HG02870 (cell line): ENCODE measurements at regions not wholly inside any gene's neighbourhood (a gene's known extent, or its start where the extent isn't known, plus 50 kb on each side); places are given as distances from the start of the nearest gene placed in this dataset.
"Not testable (repeated sequence)": the region's sequence is repeated elsewhere in the genome, so short reads cannot be mapped to it uniquely, and the experiment has no call there.

ENCODE experiments used
- ATAC-seq: cut with Tn5 transposase; IDR thresholded peaks from one replicate; pipeline ENCODE4 v1.9.1; 2021; ENCODE audit warnings: mild to moderate bottlenecking, moderate library complexity; ENCODE audit not compliant: unreplicated experiment

GRCh38 chr6:67686225-67686624, 948.9 kb upstream of the ADGRB3 start:
- ATAC-seq, result not testable (repeated sequence)

- no peak for ATAC-seq
Observed at GRCh38 chr6:67683960-67684359, 951.1 kb upstream of the ADGRB3 start.

- ATAC-seq, result no peak
Observed at GRCh38 chr6:67680297-67680932, 954.7 kb upstream of the ADGRB3 start.

GRCh38 chr6:67679566-67680296, 955.4 kb upstream of the ADGRB3 start:
- ATAC-seq, result no peak

GRCh38 chr6:67676892-67677291, 958.2 kb upstream of the ADGRB3 start:
- ATAC-seq, result no peak

GRCh38 chr6:67667637-67668422, 967.3 kb upstream of the ADGRB3 start:
- no peak for ATAC-seq

DNA sequence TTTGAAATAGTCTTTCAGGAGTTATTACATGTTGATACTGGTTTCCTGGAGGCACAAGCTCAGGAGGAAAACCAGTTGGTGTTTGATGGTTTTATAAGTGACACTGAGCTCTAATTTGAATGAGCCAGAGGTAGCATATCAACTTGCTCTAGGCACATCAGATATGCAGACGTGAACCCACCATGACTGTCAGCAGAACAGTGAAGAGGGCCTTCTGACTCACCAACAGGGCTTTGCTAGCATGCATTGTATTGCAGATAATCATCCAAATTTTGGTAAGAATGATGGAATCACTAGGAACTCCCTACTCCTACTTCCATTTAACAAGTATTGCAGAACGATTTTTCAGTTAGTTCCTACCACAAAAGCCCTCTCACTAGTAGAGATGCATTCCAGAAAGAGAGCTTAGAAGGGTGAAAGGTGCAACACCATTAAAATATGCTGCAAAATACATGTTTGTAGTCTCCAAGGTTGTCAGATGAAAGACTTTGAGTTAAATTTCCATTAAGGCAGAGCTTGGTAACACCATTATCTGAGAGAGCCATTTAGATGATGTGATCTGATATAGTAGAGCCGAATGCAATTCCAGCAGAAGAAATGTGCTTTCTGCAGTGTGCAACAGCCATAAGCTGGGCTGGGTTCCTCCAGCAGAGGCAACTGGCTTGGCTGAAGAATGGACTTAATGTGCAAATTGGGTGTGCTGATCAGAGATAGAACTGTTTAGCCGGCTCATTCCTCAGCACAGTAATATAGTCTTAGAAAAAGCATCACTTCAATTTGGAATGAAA, 968.7 kb upstream of the ADGRB3 start:
- no peak for ATAC-seq

DNA sequence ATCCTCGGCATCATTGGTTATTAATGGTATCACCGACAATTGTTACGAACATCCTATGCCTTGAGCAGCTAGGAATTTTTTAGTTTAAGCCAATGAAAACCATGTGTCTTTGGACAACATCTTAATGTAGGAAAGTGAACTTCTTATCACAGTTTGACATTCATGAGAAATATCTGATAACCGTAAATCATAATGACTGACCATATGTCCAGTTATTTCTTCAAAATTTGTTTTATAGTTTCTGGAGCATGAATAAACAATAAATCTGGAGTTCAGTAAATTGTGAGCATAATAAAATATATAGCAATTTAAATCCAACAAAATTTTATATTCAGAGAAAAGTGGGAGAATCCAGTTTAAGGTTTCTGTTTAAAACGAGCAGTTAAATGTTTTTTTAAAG, 970.1 kb upstream of the ADGRB3 start:
- no peak for ATAC-seq

DNA sequence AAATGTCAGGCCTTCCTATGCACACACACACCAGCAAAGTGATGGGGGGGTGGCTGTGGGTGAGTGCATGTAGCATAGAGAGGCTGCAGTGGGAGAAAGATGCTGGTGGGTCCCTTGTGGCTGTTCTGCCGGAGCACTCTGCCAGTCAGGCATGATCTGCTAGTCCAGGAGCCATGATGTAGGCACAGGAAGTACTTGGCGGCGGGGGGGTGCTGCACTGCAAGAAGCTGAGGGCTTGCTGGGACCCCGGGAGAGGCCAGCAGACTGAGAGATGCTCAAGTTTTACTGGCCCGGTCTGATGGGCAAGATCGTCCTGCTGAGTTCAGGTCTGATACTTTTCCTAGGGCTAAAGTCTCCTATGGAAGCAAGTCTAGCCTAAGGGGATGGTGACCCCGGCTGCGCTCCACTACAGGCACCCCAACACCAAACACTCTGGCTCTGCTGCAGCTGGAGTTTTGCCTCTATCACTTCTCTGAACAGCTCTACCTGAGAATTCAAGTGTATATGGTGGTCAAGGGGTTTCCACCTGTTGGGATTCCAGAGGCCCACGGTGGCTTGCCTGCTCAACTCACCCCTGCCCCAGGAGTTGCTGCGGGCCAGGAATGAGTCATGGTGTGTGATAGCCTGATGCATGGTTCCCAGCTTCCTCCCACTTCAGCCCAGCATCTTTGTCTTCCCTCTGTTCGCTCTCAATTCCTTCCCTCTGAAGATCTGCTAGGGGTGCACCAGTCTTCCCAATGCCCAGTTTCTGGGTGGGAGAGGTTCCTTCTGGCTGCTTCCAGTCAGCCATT, 971.8 kb upstream of the ADGRB3 start:
- no peak for ATAC-seq

DNA sequence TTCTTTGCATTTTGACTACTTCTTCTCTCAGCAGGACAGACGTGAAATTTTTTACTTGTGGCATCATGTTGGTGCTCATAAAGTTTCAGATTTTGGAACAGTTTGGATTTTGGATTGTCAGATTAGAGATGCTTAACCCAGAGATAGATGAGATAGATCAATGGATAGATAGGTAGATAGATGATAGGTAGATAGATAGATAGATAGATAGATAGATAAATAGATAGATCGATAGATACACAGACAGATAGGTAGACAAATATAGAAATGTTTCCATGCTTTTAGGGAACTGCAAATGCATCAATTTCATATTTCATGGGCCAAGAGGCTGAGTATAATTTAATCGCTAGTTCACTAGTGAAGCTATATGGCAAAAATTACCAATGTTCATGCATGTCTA, 981.5 kb upstream of the ADGRB3 start:
- no peak for ATAC-seq

DNA sequence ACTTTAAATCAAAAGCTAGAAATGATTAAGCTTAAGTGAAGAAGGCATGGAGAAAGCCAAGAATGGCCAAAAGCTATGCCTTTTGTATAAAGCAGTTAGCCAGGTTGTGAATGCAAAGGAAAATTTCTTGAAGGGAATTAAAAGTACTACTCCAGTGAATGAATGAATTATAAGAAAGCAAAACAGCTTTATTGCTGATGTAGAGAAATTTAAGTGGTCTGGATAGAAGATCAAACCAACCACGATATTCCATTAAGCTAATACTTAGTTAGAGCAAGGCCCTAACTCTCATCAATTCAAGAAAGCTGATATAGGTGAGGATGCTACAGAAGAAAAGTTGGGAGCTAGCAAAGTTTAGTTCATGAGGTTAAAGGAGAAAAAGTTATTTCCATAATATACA, 988.5 kb upstream of the ADGRB3 start:
- no peak for ATAC-seq

GRCh38 chr6:67643281-67643680, 991.8 kb upstream of the ADGRB3 start:
- no peak for ATAC-seq

- no peak for ATAC-seq
Observed at GRCh38 chr6:67642582-67642981, 992.5 kb upstream of the ADGRB3 start.

- ATAC-seq, result no peak
Observed at GRCh38 chr6:67640484-67640883, 994.6 kb upstream of the ADGRB3 start.

DNA sequence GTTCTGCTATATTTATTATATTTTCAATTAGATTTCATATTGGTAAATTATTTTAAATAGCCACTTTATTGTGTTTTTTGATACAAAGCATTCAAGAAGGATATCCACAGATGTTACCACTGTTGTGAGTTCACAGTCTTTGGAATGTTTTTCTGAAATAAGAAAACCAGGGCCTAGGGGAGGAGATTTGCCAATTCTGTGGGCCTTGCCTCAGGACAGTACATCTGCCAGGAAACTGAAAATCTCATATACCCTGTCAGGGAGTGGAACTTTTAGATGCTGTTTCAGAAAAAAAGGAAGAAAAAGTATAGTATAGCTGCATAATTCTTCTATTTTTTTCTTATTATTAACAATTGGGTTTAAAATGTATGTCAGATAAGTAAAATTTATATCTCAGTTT, 995.9 kb upstream of the ADGRB3 start:
- no peak for ATAC-seq

DNA sequence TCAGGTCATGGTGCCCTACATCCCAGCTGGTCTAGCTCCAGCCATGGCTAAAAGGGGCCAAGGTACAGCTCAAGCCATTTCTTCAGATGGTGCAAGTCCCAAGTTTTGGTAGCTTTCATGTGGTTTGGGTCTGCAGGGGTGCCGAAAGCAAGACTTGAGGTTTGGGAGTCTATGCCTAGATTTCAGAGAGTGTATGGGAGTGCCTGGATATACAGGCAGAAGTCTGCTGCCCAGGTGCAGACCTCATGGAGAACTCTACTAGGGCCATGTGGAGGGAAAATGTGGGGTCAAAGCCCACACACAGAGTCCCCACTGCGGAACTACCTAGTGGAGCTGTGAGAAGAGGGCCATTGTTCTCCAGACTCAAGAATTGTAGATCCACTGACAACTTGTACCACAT, 1000.9 kb upstream of the ADGRB3 start:
- no peak for ATAC-seq

DNA sequence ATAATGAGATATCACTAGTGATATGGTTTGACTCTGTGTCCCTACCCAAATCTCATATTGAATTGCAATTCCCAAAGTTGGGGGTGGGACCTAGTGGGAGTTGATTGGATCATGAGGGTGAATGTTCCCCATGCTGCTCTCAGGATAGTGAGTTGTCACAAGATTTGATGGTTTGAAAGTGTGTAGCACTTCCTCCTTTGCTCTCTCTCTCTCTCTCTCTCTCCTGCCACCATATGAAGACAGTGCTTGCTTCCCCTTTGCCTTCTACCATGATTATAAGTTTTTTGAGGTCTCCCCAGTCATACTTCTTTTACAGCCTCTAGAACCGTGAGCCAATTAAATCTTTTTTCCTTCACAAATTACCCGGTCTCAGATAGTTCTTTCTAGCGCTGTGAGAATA, 1002.0 kb upstream of the ADGRB3 start:
- ATAC-seq, result no peak

- no peak for ATAC-seq
Observed at GRCh38 chr6:67630146-67630545, 1004.9 kb upstream of the ADGRB3 start.

DNA sequence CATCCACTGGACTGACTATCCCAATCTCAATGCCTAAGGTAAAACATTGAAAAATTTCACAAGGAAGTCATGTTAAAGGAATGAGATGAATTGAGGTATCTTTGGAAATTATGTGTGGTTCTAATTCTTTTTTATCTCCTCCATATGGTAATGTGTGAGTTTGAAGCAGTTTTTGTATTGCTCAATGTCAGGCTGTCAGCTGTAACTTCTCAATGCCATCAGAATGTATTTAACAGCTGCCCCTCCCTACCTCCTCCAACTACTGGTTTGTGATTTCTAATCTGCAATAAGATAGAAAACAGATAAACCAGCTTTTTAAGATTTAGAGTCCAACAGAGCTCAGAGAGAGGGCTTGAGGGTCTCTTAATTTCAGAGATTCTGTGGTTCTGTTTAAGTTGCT, 1005.8 kb upstream of the ADGRB3 start:
- ATAC-seq, result no peak

GRCh38 chr6:67615796-67616195, 1019.3 kb upstream of the ADGRB3 start:
- ATAC-seq, result no peak
